ENCODE measurements at regions not wholly inside any gene's neighbourhood (a gene's known extent, or its start where the extent isn't known, plus 50 kb on each side); places are given as distances from the start of the nearest gene placed in this dataset.

DNA sequence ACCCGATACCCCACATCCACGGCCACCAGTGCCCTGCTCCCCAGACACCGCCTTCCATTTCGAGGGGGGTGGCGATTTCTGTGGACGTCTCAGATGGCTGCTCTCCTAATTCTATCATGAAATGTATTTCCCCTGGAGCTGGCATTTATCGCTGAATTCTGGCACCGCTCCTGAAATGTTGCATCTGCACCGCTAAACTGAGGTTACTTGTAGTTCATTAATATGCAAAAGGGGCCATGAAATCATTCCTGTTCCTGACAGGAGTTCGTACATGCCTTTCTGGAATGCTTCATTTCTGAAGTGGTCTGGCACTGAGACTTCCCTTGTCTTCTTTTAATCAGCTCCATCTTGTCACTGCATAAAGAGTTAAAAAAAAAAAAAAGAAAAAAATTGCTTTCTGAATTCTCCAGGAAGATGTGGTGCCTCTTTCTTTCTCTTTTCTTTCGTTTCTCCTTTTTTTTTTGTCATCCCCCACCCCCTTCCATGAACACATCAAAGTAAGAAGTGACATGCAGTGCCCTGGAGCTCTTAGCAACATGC is 97.7 kb upstream of the SMARCA2 start:
- no peaks in the 10 kb centered on the region for H3K4me1 ChIP-seq (ENCODE audit: insufficient read depth, low read length)
- H2AFZ ChIP-seq (ENCODE audit: low read depth, low read length) = no peak overlapping the region
- no peaks in the 10 kb centered on the region for H3K9me3 ChIP-seq (ENCODE audit: insufficient read depth, low read length, severe bottlenecking)
- no peak for ATAC-seq (ENCODE audit: insufficient read depth, low read depth)
- no peak overlapping the region for H3K27ac ChIP-seq (ENCODE audit: low read length)
- H3K4me2 ChIP-seq (ENCODE audit: insufficient read depth, low read length) = no peak overlapping the region
- no peaks in the 10 kb centered on the region for H4K20me1 ChIP-seq (ENCODE audit: insufficient read depth, low read length)
- no peak overlapping the region for H3K9ac ChIP-seq (ENCODE audit: low read depth, low read length)
- TF ChIP-seq EZH2 (IDR thresholded peaks at IDR 0.05; ENCODE audit: borderline replicate concordance, low read depth, low read length, severe bottlenecking) = no peak
- TF ChIP-seq, protein P1, sequence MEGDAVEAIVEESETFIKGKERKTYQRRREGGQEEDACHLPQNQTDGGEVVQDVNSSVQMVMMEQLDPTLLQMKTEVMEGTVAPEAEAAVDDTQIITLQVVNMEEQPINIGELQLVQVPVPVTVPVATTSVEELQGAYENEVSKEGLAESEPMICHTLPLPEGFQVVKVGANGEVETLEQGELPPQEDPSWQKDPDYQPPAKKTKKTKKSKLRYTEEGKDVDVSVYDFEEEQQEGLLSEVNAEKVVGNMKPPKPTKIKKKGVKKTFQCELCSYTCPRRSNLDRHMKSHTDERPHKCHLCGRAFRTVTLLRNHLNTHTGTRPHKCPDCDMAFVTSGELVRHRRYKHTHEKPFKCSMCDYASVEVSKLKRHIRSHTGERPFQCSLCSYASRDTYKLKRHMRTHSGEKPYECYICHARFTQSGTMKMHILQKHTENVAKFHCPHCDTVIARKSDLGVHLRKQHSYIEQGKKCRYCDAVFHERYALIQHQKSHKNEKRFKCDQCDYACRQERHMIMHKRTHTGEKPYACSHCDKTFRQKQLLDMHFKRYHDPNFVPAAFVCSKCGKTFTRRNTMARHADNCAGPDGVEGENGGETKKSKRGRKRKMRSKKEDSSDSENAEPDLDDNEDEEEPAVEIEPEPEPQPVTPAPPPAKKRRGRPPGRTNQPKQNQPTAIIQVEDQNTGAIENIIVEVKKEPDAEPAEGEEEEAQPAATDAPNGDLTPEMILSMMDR (IDR thresholded peaks at IDR 0.05; ENCODE audit: borderline replicate concordance, extremely low read depth, low read length, poor library complexity, severe bottlenecking) = no peak
- DNase-seq = no peak
- H3K27me3 ChIP-seq (ENCODE audit: insufficient read depth, low read length, poor library complexity) = no peaks in the 10 kb centered on the region
- no peaks in the 10 kb centered on the region for H3K79me2 ChIP-seq (ENCODE audit: insufficient read depth, low read length)
- H3K4me3 ChIP-seq (ENCODE audit: low read depth in 1 of 2, low read length in 2 of 2) = no peak overlapping the region
- no peaks in the 10 kb centered on the region for H3K36me3 ChIP-seq (ENCODE audit: insufficient read depth, low read length)

DNA sequence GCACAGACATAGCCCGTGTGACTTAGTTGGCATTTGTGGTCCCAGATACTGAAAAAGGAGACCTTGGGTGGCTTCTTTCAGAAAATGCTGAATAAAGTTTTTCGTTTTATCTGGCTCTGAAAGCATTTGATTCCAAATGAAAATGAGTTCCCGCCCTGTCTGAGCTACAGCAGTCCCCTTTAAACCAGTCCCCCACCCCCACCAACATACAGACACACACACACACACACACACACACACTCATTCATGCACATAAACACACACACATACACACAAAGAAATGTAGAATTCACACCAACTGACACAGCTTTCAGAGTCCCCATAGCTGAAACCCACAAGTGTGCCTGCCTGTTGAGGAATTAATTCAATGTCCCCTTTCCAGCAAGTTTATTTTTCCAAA is 97.0 kb upstream of the SMARCA2 start:
- DNase-seq (no peak), ATAC-seq (ENCODE audit: insufficient read depth, low read depth) (no peak)
- Histone ChIP-seq H3K27me3 (ENCODE audit: insufficient read depth, low read length, poor library complexity) (no peaks in the 10 kb centered on the region), H3K4me3 (ENCODE audit: low read depth in 1 of 2, low read length in 2 of 2) (no peak overlapping the region), H3K79me2 (ENCODE audit: insufficient read depth, low read length) (no peaks in the 10 kb centered on the region), H3K4me1 (ENCODE audit: insufficient read depth, low read length) (no peaks in the 10 kb centered on the region), H3K27ac (ENCODE audit: low read length) (no peak overlapping the region), H4K20me1 (ENCODE audit: insufficient read depth, low read length) (no peaks in the 10 kb centered on the region), H3K4me2 (ENCODE audit: insufficient read depth, low read length) (no peak overlapping the region), H3K9ac (ENCODE audit: low read depth, low read length) (no peak overlapping the region), H3K36me3 (ENCODE audit: insufficient read depth, low read length) (no peaks in the 10 kb centered on the region), H2AFZ (ENCODE audit: low read depth, low read length) (no peak overlapping the region), H3K9me3 (ENCODE audit: insufficient read depth, low read length, severe bottlenecking) (no peaks in the 10 kb centered on the region)
- no peak for TF ChIP-seq EZH2 (IDR thresholded peaks at IDR 0.05; ENCODE audit: borderline replicate concordance, low read depth, low read length, severe bottlenecking)
- TF ChIP-seq, protein P1 (IDR thresholded peaks at IDR 0.05; ENCODE audit: borderline replicate concordance, extremely low read depth, low read length, poor library complexity, severe bottlenecking) = no peak

DNA sequence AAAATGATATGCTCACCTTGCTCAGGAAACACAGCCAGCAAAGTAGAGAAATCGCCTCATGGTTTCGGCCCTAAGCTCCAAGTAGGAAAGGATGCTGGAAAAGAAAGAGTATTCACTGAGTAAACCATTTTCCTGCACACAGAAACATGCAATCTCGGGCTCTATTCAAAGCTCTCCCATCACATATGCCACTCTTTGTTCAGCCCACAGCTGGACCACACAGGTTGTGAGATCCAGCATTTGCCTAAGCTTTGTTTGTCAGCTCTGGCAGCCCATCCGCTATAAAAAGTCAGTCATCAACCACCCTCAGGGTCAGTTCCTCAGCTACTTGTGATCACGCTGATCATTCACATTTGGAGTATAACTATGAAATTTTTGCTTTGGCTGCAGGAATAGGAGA is 96.5 kb upstream of the SMARCA2 start:
- Histone ChIP-seq H3K27me3 (ENCODE audit: insufficient read depth, low read length, poor library complexity) (no peaks in the 10 kb centered on the region), H4K20me1 (ENCODE audit: insufficient read depth, low read length) (no peaks in the 10 kb centered on the region), H3K4me1 (ENCODE audit: insufficient read depth, low read length) (no peaks in the 10 kb centered on the region), H3K36me3 (ENCODE audit: insufficient read depth, low read length) (no peaks in the 10 kb centered on the region), H3K79me2 (ENCODE audit: insufficient read depth, low read length) (no peaks in the 10 kb centered on the region), H3K9me3 (ENCODE audit: insufficient read depth, low read length, severe bottlenecking) (no peaks in the 10 kb centered on the region), H3K27ac (ENCODE audit: low read length) (no peak overlapping the region), H3K9ac (ENCODE audit: low read depth, low read length) (no peak overlapping the region), H2AFZ (ENCODE audit: low read depth, low read length) (no peak overlapping the region), H3K4me3 (ENCODE audit: low read depth in 1 of 2, low read length in 2 of 2) (no peak overlapping the region), H3K4me2 (ENCODE audit: insufficient read depth, low read length) (no peak overlapping the region)
- no peak for TF ChIP-seq EZH2 (IDR thresholded peaks at IDR 0.05; ENCODE audit: borderline replicate concordance, low read depth, low read length, severe bottlenecking)
- TF ChIP-seq, protein P1 (IDR thresholded peaks at IDR 0.05; ENCODE audit: borderline replicate concordance, extremely low read depth, low read length, poor library complexity, severe bottlenecking) = no peak
- ATAC-seq (ENCODE audit: insufficient read depth, low read depth) (no peak), DNase-seq (no peak)

DNA sequence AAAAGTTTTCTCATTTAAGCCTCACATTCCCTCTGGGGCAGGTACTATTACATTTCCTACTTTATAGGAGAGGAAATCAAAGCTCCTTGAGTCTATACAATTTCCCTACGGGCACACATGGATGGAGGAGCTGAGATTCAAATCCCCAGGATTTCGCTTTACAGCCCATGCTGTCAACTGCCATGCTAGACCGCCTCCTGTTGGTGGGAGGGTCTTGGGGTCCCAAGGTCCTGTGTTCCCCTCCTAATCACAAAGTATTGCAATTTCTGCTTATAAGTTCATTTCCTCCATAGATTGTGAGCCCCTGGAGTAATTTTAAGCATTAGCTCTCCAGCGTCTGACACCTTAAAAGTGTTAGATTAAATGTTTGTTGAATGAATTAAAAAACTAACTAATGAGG is 95.9 kb upstream of the SMARCA2 start:
- Histone ChIP-seq H4K20me1 (ENCODE audit: insufficient read depth, low read length) (no peaks in the 10 kb centered on the region), H3K4me1 (ENCODE audit: insufficient read depth, low read length) (no peaks in the 10 kb centered on the region)

More for the DNA sequence above, 95.9 kb upstream of the SMARCA2 start:
- DNase-seq (no peak), ATAC-seq (ENCODE audit: insufficient read depth, low read depth) (no peak)
- Histone ChIP-seq H3K27ac (ENCODE audit: low read length) (no peak overlapping the region), H3K27me3 (ENCODE audit: insufficient read depth, low read length, poor library complexity) (no peaks in the 10 kb centered on the region), H3K9me3 (ENCODE audit: insufficient read depth, low read length, severe bottlenecking) (no peaks in the 10 kb centered on the region), H3K4me2 (ENCODE audit: insufficient read depth, low read length) (no peak overlapping the region), H3K79me2 (ENCODE audit: insufficient read depth, low read length) (no peaks in the 10 kb centered on the region), H3K36me3 (ENCODE audit: insufficient read depth, low read length) (no peaks in the 10 kb centered on the region), H2AFZ (ENCODE audit: low read depth, low read length) (no peak overlapping the region), H3K9ac (ENCODE audit: low read depth, low read length) (no peak overlapping the region), H3K4me3 (ENCODE audit: low read depth in 1 of 2, low read length in 2 of 2) (no peak overlapping the region)
- TF ChIP-seq, protein P1 (IDR thresholded peaks at IDR 0.05; ENCODE audit: borderline replicate concordance, extremely low read depth, low read length, poor library complexity, severe bottlenecking) = no peak
- no peak for TF ChIP-seq EZH2 (IDR thresholded peaks at IDR 0.05; ENCODE audit: borderline replicate concordance, low read depth, low read length, severe bottlenecking)

Measured in DND-41 (cell line).